NCI-H2081 treated with DMSO at 0.1 percent for 48 hours (cell line): ENCODE measurements at regions not wholly inside any gene's neighbourhood (a gene's known extent, or its start where the extent isn't known, plus 50 kb on each side); places are given as distances from the start of the nearest gene placed in this dataset.

Source experiments
- DNase-seq: peaks from one replicate; lab custom pipeline; 2025; lab: John Stamatoyannopoulos, UW

GRCh38 chr6:15994814-15995459 is 133.9 kb upstream of the MYLIP start:
- no peak for DNase-seq

GRCh38 chr6:15993716-15994228 is 135.1 kb upstream of the MYLIP start:
- no peak for DNase-seq

- DNase-seq = no peak
These were observed 138.7 kb upstream of the MYLIP start for GRCh38 chr6:15990179-15990578.

- no peak for DNase-seq
These were observed 139.5 kb upstream of the MYLIP start for GRCh38 chr6:15989397-15989796.

- no peak for DNase-seq
These were observed 141.3 kb upstream of the MYLIP start for GRCh38 chr6:15987569-15987968.

- no peak for DNase-seq
These were observed 142.8 kb upstream of the MYLIP start for GRCh38 chr6:15986027-15986629.

- no peak for DNase-seq
These were observed 143.4 kb upstream of the MYLIP start for GRCh38 chr6:15985379-15985959.

GRCh38 chr6:15981956-15982355 is 146.9 kb upstream of the MYLIP start:
- DNase-seq = no peak

GRCh38 chr6:15980801-15981200 is 148.1 kb upstream of the MYLIP start:
- no peak for DNase-seq

- no peak for DNase-seq
These were observed 150.5 kb upstream of the MYLIP start for GRCh38 chr6:15978426-15978825.

- no peak for DNase-seq
These were observed 151.8 kb upstream of the MYLIP start for GRCh38 chr6:15977050-15977449.

GRCh38 chr6:15974817-15975216 is 154.1 kb upstream of the MYLIP start:
- DNase-seq = no peak

- DNase-seq = no peak
These were observed 158.4 kb upstream of the MYLIP start for GRCh38 chr6:15970517-15970916.

GRCh38 chr6:15969236-15969778 is 159.6 kb upstream of the MYLIP start:
- DNase-seq = no peak

GRCh38 chr6:15968519-15968918 is 160.4 kb upstream of the MYLIP start:
- no peak for DNase-seq

GRCh38 chr6:15966000-15966520 is 162.8 kb upstream of the MYLIP start:
- DNase-seq = no peak

GRCh38 chr6:15962449-15962764 is 166.5 kb upstream of the MYLIP start:
- DNase-seq = no peak

- no peak for DNase-seq
These were observed 167.0 kb upstream of the MYLIP start for GRCh38 chr6:15961635-15962448.

GRCh38 chr6:15960740-15961634 is 167.9 kb upstream of the MYLIP start:
- DNase-seq = no peak

GRCh38 chr6:15957655-15958169 is 171.2 kb upstream of the MYLIP start:
- no peak for DNase-seq
